Astrocyte of the spinal cord (primary cell): ENCODE measurements at regions not wholly inside any gene's neighbourhood (a gene's known extent, or its start where the extent isn't known, plus 50 kb on each side); places are given as distances from the start of the nearest gene placed in this dataset.
"Not testable (repeated sequence)": the region's sequence is repeated elsewhere in the genome, so short reads cannot be mapped to it uniquely, and the experiment has no call there.

Experiments used
- DNase-seq: peaks from one replicate; pipeline ENCODE4 v3.0.0; 2011; ENCODE audit warnings: low read depth, low spot score
- H3K4me3 ChIP-seq: 2 replicates; pipeline ENCODE4 v1.5.1; 2011; ENCODE audit warnings: low read depth, mild to moderate bottlenecking, low read length, moderate library complexity
- CTCF ChIP-seq: IDR thresholded peaks from 2 replicates; pipeline ENCODE4 v1.5.1; 2012; ENCODE audit warnings: low read depth, mild to moderate bottlenecking, low read length, inconsistent platforms
- in situ Hi-C: cut with HindIII; loops from 2 replicates; pipeline ENCODE4 v1.10.0; 2017; ENCODE audit warnings: low sequenced_read_pairs

DNA sequence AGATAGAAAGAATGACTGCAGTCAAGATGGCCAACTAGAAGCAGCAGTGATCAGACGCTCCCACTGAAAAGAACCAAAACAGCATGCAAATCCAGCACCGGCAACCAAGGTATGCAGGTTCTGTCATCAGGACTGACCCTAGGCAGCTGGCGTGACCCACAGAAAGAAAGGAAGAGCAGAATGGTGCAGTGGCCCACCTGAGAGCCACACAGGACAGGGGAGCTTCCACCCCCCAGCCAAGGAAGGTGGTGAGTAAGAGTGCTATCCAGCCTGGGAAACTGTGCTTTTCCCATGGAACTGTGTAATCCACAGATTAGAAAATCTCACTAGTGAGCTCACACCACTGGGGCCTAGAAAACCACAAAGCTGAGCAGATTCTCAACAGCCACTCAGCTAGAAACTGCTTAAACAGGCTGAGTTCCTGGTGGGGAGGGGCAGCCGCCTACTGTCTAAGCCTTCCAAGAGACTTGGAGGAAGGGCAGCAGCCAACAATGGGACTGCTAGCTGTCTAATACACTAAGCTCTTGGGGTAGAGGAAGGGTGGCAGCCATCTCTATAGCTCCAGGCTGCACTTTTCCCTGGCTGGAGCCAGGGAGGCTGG lies 127.9 kb downstream of the EVA1A start:
- peak; percentile 51 for DNase-seq
- in situ Hi-C loops: no loop called here
- no peak for TF ChIP-seq CTCF
- no peak overlapping the region for H3K4me3 ChIP-seq

DNA sequence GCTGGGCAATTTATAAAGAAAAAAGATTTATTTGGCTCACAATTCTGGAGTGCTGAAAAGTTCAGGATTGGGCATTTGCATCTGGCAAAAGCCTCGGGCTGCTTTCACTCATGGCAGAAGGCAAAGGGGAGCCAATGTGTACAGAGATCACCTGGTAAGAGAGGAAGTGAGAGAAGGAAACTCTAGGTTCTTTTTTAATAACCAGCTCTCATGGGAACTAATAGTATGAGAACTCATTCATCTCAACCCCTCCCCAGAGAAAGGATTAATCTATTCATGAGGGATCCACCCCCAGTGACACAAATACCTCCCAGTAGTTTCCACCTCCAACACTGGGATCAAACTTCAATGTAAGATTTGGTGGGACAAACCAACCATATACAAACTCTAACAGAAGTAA lies 129.0 kb downstream of the EVA1A start:
- H3K4me3 ChIP-seq: no peak overlapping the region
- in situ Hi-C loops: no loop called here
- TF ChIP-seq CTCF: no peak
- no peak for DNase-seq

DNA sequence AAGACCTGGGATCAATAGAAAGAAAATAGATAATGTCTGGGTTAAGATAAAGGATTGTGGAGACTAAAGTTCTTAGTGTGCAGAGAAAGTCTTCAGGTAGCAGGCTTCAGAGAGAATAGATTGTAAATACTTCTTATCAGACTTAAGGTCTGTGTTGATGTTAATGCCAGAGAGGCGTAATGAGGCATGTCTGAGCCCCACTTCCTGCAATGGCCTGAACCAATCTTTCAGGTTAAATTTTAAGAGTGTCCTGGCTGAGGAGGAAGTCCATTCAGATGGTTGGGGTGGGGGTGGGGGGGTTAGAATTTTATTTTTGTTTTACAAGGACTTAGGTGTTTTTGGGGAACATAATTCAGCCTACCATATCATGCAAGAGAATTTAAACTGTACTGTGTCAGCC lies 129.5 kb downstream of the EVA1A start:
- DNase-seq: no peak
- no peak overlapping the region for H3K4me3 ChIP-seq
- in situ Hi-C loops: no loop called here
- no peak for TF ChIP-seq CTCF

DNA sequence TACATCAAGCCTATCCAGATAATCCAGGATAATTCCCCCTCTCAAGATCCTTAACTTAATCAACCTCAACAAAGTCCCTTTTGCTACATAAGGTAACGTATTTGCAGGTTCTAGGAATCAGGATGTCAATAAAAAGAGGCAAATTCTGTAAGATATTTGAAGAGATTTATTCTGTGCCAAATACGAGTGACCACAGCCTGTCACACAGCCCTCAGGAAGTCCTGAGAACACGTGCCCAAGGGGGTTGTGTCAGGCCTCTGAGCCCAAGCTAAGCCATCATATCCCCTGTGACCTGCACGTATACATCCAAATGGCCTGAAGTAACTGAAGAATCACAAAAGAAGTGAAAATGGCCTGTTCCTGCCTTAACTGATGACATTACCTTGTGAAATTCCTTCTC lies 130.3 kb downstream of the EVA1A start:
- DNase-seq, in situ Hi-C loops, H3K4me3 ChIP-seq: not testable (repeated sequence)

- DNase-seq: no peak
- no peak overlapping the region for H3K4me3 ChIP-seq
- in situ Hi-C loops: no loop called here
- no peak for TF ChIP-seq CTCF
Observed at GRCh38 chr2:75428646-75429443, 131.9 kb downstream of the EVA1A start.

GRCh38 chr2:75428060-75428459 lies 132.7 kb downstream of the EVA1A start:
- DNase-seq: no peak
- in situ Hi-C loops: no loop called here
- TF ChIP-seq CTCF: no peak
- no peak overlapping the region for H3K4me3 ChIP-seq

GRCh38 chr2:75424936-75425619 lies 135.7 kb downstream of the EVA1A start:
- H3K4me3 ChIP-seq: no peak overlapping the region
- DNase-seq: peak; percentile 6
- in situ Hi-C loops: no loop called here
- no peak for TF ChIP-seq CTCF
